Lung (tissue), 11 donors: ENCODE measurements at regions not wholly inside any gene's neighbourhood (a gene's known extent, or its start where the extent isn't known, plus 50 kb on each side); places are given as distances from the start of the nearest gene placed in this dataset.

ENCODE experiments used
- ATAC-seq: fragments of 200-7000 bp; cut with Tn5 transposase; one replicate; pipeline ENCODE4 v1.9.1; 2020; ENCODE audit warnings: moderate number of reproducible peaks; ENCODE audit not compliant: insufficient read depth, low FRiP score
- DNase-seq, 3 donors: peaks; one replicate each; pipeline ENCODE4 v3.0.0-alpha.2; 2013 to 2017
- H3K27ac ChIP-seq, 2 donors: one replicate each; pipeline ENCODE4 v1.5.1; 2013; ENCODE audit warnings: mild to moderate bottlenecking in 2 of 2, moderate library complexity in 2 of 2, control low read depth in 1 of 2, inconsistent platforms in 1 of 2, low read depth in 1 of 2, low read length in 1 of 2
- H3K27me3 ChIP-seq, 3 donors: one replicate each; pipeline ENCODE4 v1.5.1; 2013; ENCODE audit warnings: low read length in 2 of 3; ENCODE audit not compliant: control insufficient read depth in 3 of 3, insufficient read depth in 3 of 3
- H3K36me3 ChIP-seq, 4 donors: one replicate each; pipeline ENCODE4 v1.5.1; 2013; ENCODE audit warnings: low read length in 4 of 4, mild to moderate bottlenecking in 1 of 4, moderate library complexity in 1 of 4; ENCODE audit not compliant: control insufficient read depth in 4 of 4, insufficient read depth in 4 of 4
- H3K4me1 ChIP-seq, 5 donors: one replicate each; pipeline ENCODE4 v1.5.1; 2013; ENCODE audit warnings: low read length in 5 of 5, mild to moderate bottlenecking in 2 of 5, moderate library complexity in 1 of 5; ENCODE audit not compliant: control insufficient read depth in 5 of 5, insufficient read depth in 5 of 5
- H3K4me3 ChIP-seq: one replicate; pipeline ENCODE4 v1.5.1; 2013; ENCODE audit warnings: mild to moderate bottlenecking, control low read depth, moderate library complexity
- H3K9ac ChIP-seq, 2 donors: one replicate each; pipeline ENCODE4 v1.5.1; 2013; ENCODE audit warnings: low read length in 2 of 2, control low read depth in 1 of 2; ENCODE audit not compliant: insufficient read depth in 1 of 2
- H3K9me3 ChIP-seq, 4 donors: one replicate each; pipeline ENCODE4 v1.5.1; 2013; ENCODE audit warnings: low read length in 3 of 4, mild to moderate bottlenecking in 1 of 4, moderate library complexity in 1 of 4; ENCODE audit not compliant: control insufficient read depth in 4 of 4, insufficient read depth in 3 of 4
- CTCF ChIP-seq: IDR thresholded peaks from 2 replicates; pipeline ENCODE4 v1.5.1; 2012; ENCODE audit warnings: mild to moderate bottlenecking; ENCODE audit errors: control extremely low read depth, extremely low read depth
- WGBS, 2 donors: extraction: QIAGEN DNeasy Blood & Tissue Kit; methylation state at CpG; one replicate each; pipeline ENCODE4 v1.1.7; 2013; 5-methylcytosine and 5-hydroxymethylcytosine counted together
- donor health status: control.
- donor health status: control.
- donor health status: Bipolar disorder and iron deficiency.
- donor health status: healthy.
- donor health status: DM: yes; HTN: yes; CAD: no.

GRCh38 chr7:121484089-121484763 lies 88.1 kb upstream of the FAM3C start:
- H3K36me3 ChIP-seq: no peaks in the 10 kb centered on the region
- H3K4me3 ChIP-seq: no peak overlapping the region
- H3K27ac ChIP-seq: no peak overlapping the region
- H3K9me3 ChIP-seq: no peaks in the 10 kb centered on the region
- H3K9ac ChIP-seq: no peak overlapping the region
- 82 to 85% methylated on average over 2 of the region's 2 CpGs for WGBS, 2 donors
- ATAC-seq (no peak), DNase-seq (no peak)
- H3K27me3 ChIP-seq: no peaks in the 10 kb centered on the region
- no peaks in the 10 kb centered on the region for H3K4me1 ChIP-seq
- TF ChIP-seq CTCF: no peak

- 71 to 78% methylated on average over 6 of the region's 6 CpGs for WGBS, 2 donors
- H3K9me3 ChIP-seq: no peaks in the 10 kb centered on the region
- no peak for DNase-seq
Observed at GRCh38 chr7:121480566-121481335, 84.6 kb upstream of the FAM3C start.

GRCh38 chr7:121480058-121480457 lies 84.0 kb upstream of the FAM3C start:
- H3K27ac ChIP-seq: no peak overlapping the region
- no peak for TF ChIP-seq CTCF
- DNase-seq: peak in 1 of 3 donors; percentile 10
- H3K4me1 ChIP-seq: no peaks in the 10 kb centered on the region
- no peak overlapping the region for H3K9ac ChIP-seq
- no peaks in the 10 kb centered on the region for H3K27me3 ChIP-seq
- H3K9me3 ChIP-seq: no peaks in the 10 kb centered on the region
- H3K4me3 ChIP-seq: no peak overlapping the region
- no peak for ATAC-seq
- WGBS, 2 donors: 30 to 36% methylated on average over 2 of the region's 2 CpGs
- H3K36me3 ChIP-seq: no peaks in the 10 kb centered on the region

More at GRCh38 chr7:121480566-121481335, 84.6 kb upstream of the FAM3C start:
- Histone ChIP-seq H3K27ac (no peak overlapping the region), H3K4me3 (no peak overlapping the region), H3K9ac (no peak overlapping the region), H3K36me3 (no peaks in the 10 kb centered on the region), H3K4me1 (no peaks in the 10 kb centered on the region), H3K27me3 (no peaks in the 10 kb centered on the region)
- no peak for ATAC-seq
- TF ChIP-seq CTCF: no peak
